ENCODE measurements at regions not wholly inside any gene's neighbourhood (a gene's known extent, or its start where the extent isn't known, plus 50 kb on each side); places are given as distances from the start of the nearest gene placed in this dataset.

DNA sequence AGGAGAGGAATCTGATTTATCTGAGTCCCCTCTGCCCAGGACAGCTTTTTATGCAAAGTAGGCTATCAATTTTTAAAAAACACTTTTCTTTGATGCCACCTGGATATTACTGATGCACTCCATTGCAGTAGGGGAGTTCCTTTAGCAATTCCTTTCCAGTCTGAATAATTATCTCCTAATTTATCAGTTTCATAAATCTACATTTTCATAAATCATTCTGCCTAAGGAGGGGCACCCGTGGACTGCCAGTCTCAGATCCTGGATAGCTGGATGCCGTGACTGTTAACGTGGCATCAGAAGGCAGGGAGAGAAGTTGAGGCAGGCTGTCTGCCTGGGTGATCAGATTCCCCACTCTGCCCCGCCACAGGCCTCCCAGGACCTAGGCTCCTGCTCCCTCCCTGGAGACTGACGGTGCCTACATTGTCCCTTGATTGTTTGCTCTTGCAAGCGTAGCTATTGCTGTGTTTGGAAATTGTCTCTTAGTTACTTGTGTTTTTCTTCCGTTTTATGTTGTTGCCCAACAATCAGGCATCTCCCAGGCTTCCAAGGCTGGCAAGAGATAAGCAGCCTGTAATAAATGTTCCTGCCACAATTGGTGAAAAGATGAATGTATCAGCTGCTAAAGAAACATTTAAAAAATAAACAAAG, 75.2 kb downstream of the KATNIP start:
- POLR2A ChIA-PET = interaction anchor here (0.9 kb wide), 1 partner anchor 8 kb away, joined by 4 read pairs; no protein-coding TSS in a partner anchor

DNA sequence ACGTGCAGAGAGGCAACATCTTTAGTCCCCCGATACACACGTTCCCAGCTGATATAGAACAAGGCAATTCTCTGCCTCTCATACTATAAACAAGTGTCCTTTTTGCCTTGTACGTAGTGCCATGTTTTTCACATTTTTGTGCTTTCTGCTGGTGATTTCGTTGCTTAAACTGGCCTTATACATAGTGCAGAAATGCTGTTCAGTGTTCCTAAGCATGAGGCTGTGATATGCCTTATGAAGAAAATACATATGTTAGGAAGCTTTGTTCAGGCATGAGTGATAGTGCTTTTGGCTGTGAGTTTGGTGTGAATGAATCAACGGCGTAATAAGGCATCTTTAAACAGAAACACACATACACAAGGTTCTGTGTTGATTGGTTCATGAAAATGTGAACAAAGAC, 77.2 kb downstream of the KATNIP start:
- TF ChIP-seq ELF1 (IDR thresholded peaks at IDR 0.05) (no peak), NRF1 (IDR thresholded peaks at IDR 0.05; ENCODE audit: low read depth, low read length) (no peak), FOSL2 (IDR thresholded peaks at IDR 0.05; ENCODE audit: borderline replicate concordance, low read depth) (no peak), SMC3 (IDR thresholded peaks at IDR 0.05; ENCODE audit: low read depth, low read length) (no peak), USF2 (IDR thresholded peaks at IDR 0.05; ENCODE audit: borderline replicate concordance, low read depth, low read length) (no peak), EP300 (IDR thresholded peaks at IDR 0.05; ENCODE audit: borderline replicate concordance in 1 of 2, low read depth in 1 of 2, low read length in 1 of 2) (no peak), EZH2phosphoT487 (IDR thresholded peaks at IDR 0.05; ENCODE audit: borderline replicate concordance, low read depth) (no peak), CHD2 (IDR thresholded peaks at IDR 0.05; ENCODE audit: low read length, partially characterized antibody) (no peak), POLR2AphosphoS5 (IDR thresholded peaks at IDR 0.05; ENCODE audit: low read depth, low read length) (no peak), TEAD4 (IDR thresholded peaks at IDR 0.05; ENCODE audit: borderline replicate concordance, insufficient read depth) (no peak), MXI1 (IDR thresholded peaks at IDR 0.05; ENCODE audit: low read depth, low read length) (no peak), SIN3A (IDR thresholded peaks at IDR 0.05; ENCODE audit: borderline replicate concordance, low read depth, low read length) (no peak), RAD21 (IDR thresholded peaks at IDR 0.05; ENCODE audit: low read length) (no peak), CTCF (IDR thresholded peaks at IDR 0.05) (no peak), JUND (IDR thresholded peaks at IDR 0.05) (no peak), NFIC (IDR thresholded peaks at IDR 0.05; ENCODE audit: borderline replicate concordance) (no peak), ZBTB33 (IDR thresholded peaks at IDR 0.05; ENCODE audit: borderline replicate concordance, low read depth) (no peak), FOXM1 (IDR thresholded peaks at IDR 0.05; ENCODE audit: low read depth) (no peak)
- Histone ChIP-seq H3K27ac (ENCODE audit: low read depth in 2 of 2, low read length in 1 of 2) (peak overlapping the region in 1 of 2 experiments; percentile 41; a peak in 2 of 4 replicates), H3K9me3 (no peaks in the 10 kb centered on the region), H2AFZ (ENCODE audit: low read depth) (no peak overlapping the region), H3F3A (replicated peaks; ENCODE audit: insufficient read depth) (no peaks in the 10 kb centered on the region), H3K4me2 (no peak overlapping the region), H3K9me2 (no peaks in the 10 kb centered on the region), H3K27me3 (ENCODE audit: insufficient read depth) (no peaks in the 10 kb centered on the region), H3K79me2 (ENCODE audit: insufficient read depth) (no peaks in the 10 kb centered on the region), H4K20me1 (ENCODE audit: insufficient read depth) (no peaks in the 10 kb centered on the region; the same call in 1 of the 2 replicates), H3K4me3 (ENCODE audit: low read depth in 2 of 2, low read length in 1 of 2) (no peak overlapping the region), H3K9ac (no peak overlapping the region), H3K36me3 (replicated peaks in 1 of 2; ENCODE audit: control insufficient read depth in 1 of 2, insufficient read depth in 2 of 2, low read length in 1 of 2) (peaks cover 0 to 7% of the 10 kb centered on the region in 2 experiments), H3K4me1 (ENCODE audit: control insufficient read depth in 1 of 2, insufficient read depth in 2 of 2, low read depth in 1 of 2, low read length in 1 of 2) (peaks cover 4 to 27% of the 10 kb centered on the region in 2 experiments; a peak in 2 of 4 replicates)
- ChIA-PET POLR2A (no interaction called here), CTCF (interaction anchor here (1.3 to 5.7 kb wide), 2 partner anchors 13 to 466 kb away, joined by 3 to 47 read pairs; no protein-coding TSS in a partner anchor)
- 91% methylated on average over 7 of the region's 7 CpGs for WGBS (ENCODE audit: low lambda C conversion rate)
- no peak for DNase-seq

More for the DNA sequence above, 75.2 kb downstream of the KATNIP start:
- Histone ChIP-seq H3K36me3 (replicated peaks in 1 of 2; ENCODE audit: control insufficient read depth in 1 of 2, insufficient read depth in 2 of 2, low read length in 1 of 2) (no peaks in the 10 kb centered on the region), H4K20me1 (ENCODE audit: insufficient read depth) (no peaks in the 10 kb centered on the region; the same call in 1 of the 2 replicates), H3K9me2 (no peaks in the 10 kb centered on the region), H3K79me2 (ENCODE audit: insufficient read depth) (no peaks in the 10 kb centered on the region), H3K4me3 (ENCODE audit: low read depth in 2 of 2, low read length in 1 of 2) (no peak overlapping the region), H3F3A (replicated peaks; ENCODE audit: insufficient read depth) (no peaks in the 10 kb centered on the region), H3K4me1 (ENCODE audit: control insufficient read depth in 1 of 2, insufficient read depth in 2 of 2, low read depth in 1 of 2, low read length in 1 of 2) (peaks cover 4 to 27% of the 10 kb centered on the region in 2 experiments; a peak in 2 of 4 replicates), H2AFZ (ENCODE audit: low read depth) (no peak overlapping the region), H3K27me3 (ENCODE audit: insufficient read depth) (no peaks in the 10 kb centered on the region), H3K27ac (ENCODE audit: low read depth in 2 of 2, low read length in 1 of 2) (peak overlapping the region in 1 of 2 experiments; percentile 30; a peak in 2 of 4 replicates), H3K9ac (no peak overlapping the region), H3K4me2 (no peak overlapping the region), H3K9me3 (no peaks in the 10 kb centered on the region)
- 75% methylated on average over 7 of the region's 7 CpGs for WGBS (ENCODE audit: low lambda C conversion rate)
- TF ChIP-seq SMC3 (IDR thresholded peaks at IDR 0.05; ENCODE audit: low read depth, low read length) (no peak), RCOR1 (IDR thresholded peaks at IDR 0.05; ENCODE audit: low read length) (0 out of 2 replicates have a peak, but pooled peaks have one; percentile 30), RXRA (IDR thresholded peaks at IDR 0.05; ENCODE audit: borderline replicate concordance, low read depth) (no peak), TCF12 (IDR thresholded peaks at IDR 0.05) (no peak)
- CTCF ChIA-PET = interaction anchor here (0.7 to 2.2 kb wide), 6 partner anchors 12 to 578 kb away, joined by 3 to 9 read pairs (median 3); no protein-coding TSS in a partner anchor
- peak; percentile 45 for DNase-seq

Measured in SK-N-SH (cell line).